ENCODE measurements at regions not wholly inside any gene's neighbourhood (a gene's known extent, or its start where the extent isn't known, plus 50 kb on each side); places are given as distances from the start of the nearest gene placed in this dataset.

DNA sequence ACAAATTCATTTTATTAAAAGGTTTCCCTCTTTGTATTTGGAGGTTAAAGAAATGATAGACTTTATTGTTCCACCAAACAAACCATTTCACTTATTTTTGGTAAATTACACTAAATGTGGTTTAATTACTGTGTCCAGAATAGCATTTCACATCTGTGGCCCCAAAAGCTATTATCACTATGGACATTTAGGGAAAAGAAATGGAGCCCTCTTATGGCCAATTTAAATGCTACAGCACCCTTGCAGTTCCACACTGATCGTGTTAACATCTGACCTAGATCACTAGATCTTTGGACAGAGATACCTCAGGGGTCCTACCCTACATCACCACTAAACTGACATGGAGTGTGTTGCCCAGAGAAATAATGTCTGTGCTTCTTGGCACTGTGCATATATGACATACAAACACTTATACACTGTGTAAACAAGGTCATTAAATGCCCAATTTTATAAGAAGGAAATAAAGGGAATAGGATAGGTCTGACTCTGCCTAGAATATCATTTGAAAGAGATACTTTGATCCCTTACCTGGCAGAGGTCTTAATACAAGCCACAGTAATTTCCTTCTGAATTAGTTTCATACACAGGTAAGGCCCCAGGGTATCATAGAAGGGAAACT lies 163.9 kb downstream of the KDR start:
- no peak overlapping the region for H2BK120ac ChIP-seq (ENCODE audit: low read depth, low read length, poor library complexity, severe bottlenecking)
- Mint-ChIP-seq H3K4me3 (no peak overlapping the region), H3K4me1 (no peaks in the 10 kb centered on the region), H3K27ac (no peak overlapping the region), H3K36me3 (ENCODE audit: insufficient read depth in 1 of 3, low read depth in 3 of 3) (no peaks in the 10 kb centered on the region), H3K9me3 (no peaks in the 10 kb centered on the region; a peak in 1 of 5 replicates), H3K27me3 (ENCODE audit: low read depth) (no peaks in the 10 kb centered on the region; the same call in 1 of the 2 replicates)
- no peaks in the 10 kb centered on the region; the same call in 1 of the 2 replicates for H3K27me3 ChIP-seq (ENCODE audit: insufficient read depth, low read length)
- no peaks in the 10 kb centered on the region for H3K79me1 ChIP-seq (ENCODE audit: insufficient read depth, low read depth, low read length, poor library complexity, severe bottlenecking)
- TF ChIP-seq, protein P1, sequence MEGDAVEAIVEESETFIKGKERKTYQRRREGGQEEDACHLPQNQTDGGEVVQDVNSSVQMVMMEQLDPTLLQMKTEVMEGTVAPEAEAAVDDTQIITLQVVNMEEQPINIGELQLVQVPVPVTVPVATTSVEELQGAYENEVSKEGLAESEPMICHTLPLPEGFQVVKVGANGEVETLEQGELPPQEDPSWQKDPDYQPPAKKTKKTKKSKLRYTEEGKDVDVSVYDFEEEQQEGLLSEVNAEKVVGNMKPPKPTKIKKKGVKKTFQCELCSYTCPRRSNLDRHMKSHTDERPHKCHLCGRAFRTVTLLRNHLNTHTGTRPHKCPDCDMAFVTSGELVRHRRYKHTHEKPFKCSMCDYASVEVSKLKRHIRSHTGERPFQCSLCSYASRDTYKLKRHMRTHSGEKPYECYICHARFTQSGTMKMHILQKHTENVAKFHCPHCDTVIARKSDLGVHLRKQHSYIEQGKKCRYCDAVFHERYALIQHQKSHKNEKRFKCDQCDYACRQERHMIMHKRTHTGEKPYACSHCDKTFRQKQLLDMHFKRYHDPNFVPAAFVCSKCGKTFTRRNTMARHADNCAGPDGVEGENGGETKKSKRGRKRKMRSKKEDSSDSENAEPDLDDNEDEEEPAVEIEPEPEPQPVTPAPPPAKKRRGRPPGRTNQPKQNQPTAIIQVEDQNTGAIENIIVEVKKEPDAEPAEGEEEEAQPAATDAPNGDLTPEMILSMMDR (conservative IDR thresholded peaks at IDR 0.05), result peak; percentile 74
- H3K18ac ChIP-seq (ENCODE audit: insufficient read length, low read depth, low read length), result no peak overlapping the region
- no peak overlapping the region for H3T11ph ChIP-seq (ENCODE audit: low read length)
- no peak overlapping the region for H3K56ac ChIP-seq (ENCODE audit: insufficient read length, low read depth, low read length)
- H4K91ac ChIP-seq (ENCODE audit: insufficient read length, low read depth, low read length), result no peak overlapping the region
- H2AFZ ChIP-seq (ENCODE audit: low read length), result no peak overlapping the region
- no peak overlapping the region for H2AK5ac ChIP-seq (ENCODE audit: insufficient read length, low read length)
- no peak overlapping the region for H3K9ac ChIP-seq (ENCODE audit: extremely low read depth, insufficient read length, low read length)
- H3K4me1 ChIP-seq (ENCODE audit: insufficient read depth, low read length), result no peaks in the 10 kb centered on the region
- no peak overlapping the region for H2BK20ac ChIP-seq (ENCODE audit: low read depth, low read length, poor library complexity, severe bottlenecking)
- no peak overlapping the region for H3K23ac ChIP-seq (ENCODE audit: insufficient read length, low read depth, low read length)
- H2BK12ac ChIP-seq (ENCODE audit: insufficient read length, low read depth, low read length), result no peak overlapping the region
- no peak overlapping the region for H2BK15ac ChIP-seq (ENCODE audit: low read depth, low read length)
- H3K14ac ChIP-seq (ENCODE audit: insufficient read depth, low read length), result no peak overlapping the region
- no peak overlapping the region for H3K4me2 ChIP-seq (ENCODE audit: insufficient read depth, insufficient read length, low read length)
- no CpG with 5 or more reads among the region's 1 CpG for WGBS (ENCODE audit: extremely low coverage, insufficient read length, low lambda C conversion rate)
- H3K27ac ChIP-seq (ENCODE audit: insufficient read length, low read depth, low read length), result no peak overlapping the region
- H4K5ac ChIP-seq (ENCODE audit: insufficient read length, low read depth, low read length), result no peak overlapping the region
- H3K79me2 ChIP-seq (ENCODE audit: insufficient read depth, low read length), result no peaks in the 10 kb centered on the region
- no peaks in the 10 kb centered on the region for H3K9me3 ChIP-seq (ENCODE audit: control insufficient read depth, low read depth, low read length)
- H3K4ac ChIP-seq (ENCODE audit: low read depth, low read length), result no peak overlapping the region
- no peaks in the 10 kb centered on the region for H3K23me2 ChIP-seq (ENCODE audit: insufficient read length, low read depth, low read length, poor library complexity, severe bottlenecking)
- H2BK5ac ChIP-seq (ENCODE audit: insufficient read length, low read length), result no peak overlapping the region
- H4K20me1 ChIP-seq (ENCODE audit: control insufficient read depth, insufficient read depth, insufficient read length), result no peaks in the 10 kb centered on the region
- DNase-seq, result no peak
- no peak overlapping the region for H4K8ac ChIP-seq (replicated peaks; ENCODE audit: insufficient read length, low read depth, low read length)
